WTC11 (cell line): ENCODE measurements at regions not wholly inside any gene's neighbourhood (a gene's known extent, or its start where the extent isn't known, plus 50 kb on each side); places are given as distances from the start of the nearest gene placed in this dataset.

Source experiments
- ATF2 ChIP-seq: sonication (generic); formaldehyde crosslinking; IDR thresholded peaks from 2 replicates; pipeline ENCODE4 v1.8.1; 2022; ENCODE audit warnings: low read depth, missing genetic modification reagents, borderline replicate concordance
- CREB1 ChIP-seq: sonication (generic); formaldehyde crosslinking; IDR thresholded peaks from 2 replicates; pipeline ENCODE4 v1.8.0; 2023; ENCODE audit warnings: mild to moderate bottlenecking, missing genetic modification reagents
- CTCF ChIP-seq: fragments of 200-600 bp; IDR thresholded peaks from 2 replicates; pipeline ENCODE4 v1.8.0; 2022; ENCODE audit warnings: antibody characterized with exemption
- E2F4 ChIP-seq: sonication (generic); formaldehyde crosslinking; IDR thresholded peaks from 2 replicates; pipeline ENCODE4 v1.8.1; 2022; ENCODE audit warnings: low read depth, mild to moderate bottlenecking, moderate library complexity, missing genetic modification reagents, borderline replicate concordance
- SMAD3 ChIP-seq: sonication (generic); formaldehyde crosslinking; IDR thresholded peaks from 2 replicates; pipeline ENCODE4 v1.8.0; 2022; ENCODE audit warnings: missing genetic modification reagents, mild to moderate bottlenecking, borderline replicate concordance
- ZNF232 ChIP-seq: sonication (generic); formaldehyde crosslinking; IDR thresholded peaks from 2 replicates; pipeline ENCODE4 v1.8.0; 2022; ENCODE audit warnings: mild to moderate bottlenecking, missing genetic modification reagents

- TF ChIP-seq CTCF, result no peak
- no peak for TF ChIP-seq CREB1 (CRISPR knock-in tag)
- TF ChIP-seq E2F4 (CRISPR knock-in tag), result no peak
- TF ChIP-seq ATF2 (CRISPR knock-in tag), result no peak
- no peak for TF ChIP-seq SMAD3 (CRISPR knock-in tag)
- TF ChIP-seq ZNF232 (CRISPR knock-in tag), result no peak
These were observed 90.7 kb downstream of the SAMD9 start for GRCh38 chr7:93027044-93027443.
